PC-3 (cell line): ENCODE measurements at regions not wholly inside any gene's neighbourhood (a gene's known extent, or its start where the extent isn't known, plus 50 kb on each side); places are given as distances from the start of the nearest gene placed in this dataset.
A peak's percentile ranks its signal among the peaks of the same experiment; 100 is the strongest.

Source experiments
- ATAC-seq: fragments of 200-7000 bp; cut with Tn5 transposase; 2 replicates; pipeline ENCODE4 v1.9.1; 2020; ENCODE audit warnings: mild to moderate bottlenecking, moderate library complexity
- BruUV-seq: library from RNA; stranded (reverse); fragments of 400-500 nt; replicated peaks from 2 replicates; lab custom pipeline; 2021; lab: Mats Ljungman, UMichigan
- CTCF ChIA-PET: fragments of 300-600 bp; sonication (Branson Sonifier 250); formaldehyde crosslinking; loops from one replicate; lab custom pipeline; 2022; ENCODE audit warnings: antibody characterized with exemption; lab: Charles Lee
- POLR2A ChIA-PET: fragments of 300-600 bp; sonication (Branson Sonifier 250); formaldehyde crosslinking; loops from one replicate; lab custom pipeline; 2022; ENCODE audit warnings: antibody characterized with exemption; ENCODE audit not compliant: unreplicated experiment; lab: Charles Lee
- DNase-seq: peaks from one replicate; pipeline ENCODE4 v3.0.0-alpha.2; 2015
- H2AFZ ChIP-seq: fragments of 300-600 bp; sonication (generic); 2 replicates; pipeline ENCODE4 v1.6.0; 2016; ENCODE audit warnings: antibody characterized with exemption, low read length
- H3F3A ChIP-seq: fragments of 300-600 bp; sonication (generic); one replicate; pipeline ENCODE4 v1.6.0; 2017; ENCODE audit warnings: antibody characterized with exemption, low read length, control low read depth, mild to moderate bottlenecking; ENCODE audit not compliant: unreplicated experiment
- H3K27ac ChIP-seq: fragments of 300-600 bp; sonication (generic); 2 replicates; pipeline ENCODE4 v1.5.1; 2016; ENCODE audit warnings: mild to moderate bottlenecking, low read length
- H3K27me3 ChIP-seq: fragments of 300-600 bp; sonication (generic); 2 replicates; pipeline ENCODE4 v1.6.1; 2016; ENCODE audit warnings: low read length, mixed read lengths
- H3K36me3 ChIP-seq: fragments of 300-600 bp; sonication (generic); 2 replicates; pipeline ENCODE4 v1.6.1; 2016; ENCODE audit warnings: low read depth, mixed run types, low read length, mixed read lengths
- H3K4me1 ChIP-seq: fragments of 300-600 bp; sonication (generic); 2 replicates; pipeline ENCODE4 v1.5.1; 2016; ENCODE audit warnings: low read length; ENCODE audit not compliant: insufficient read depth
- H3K4me2 ChIP-seq: fragments of 300-600 bp; sonication (generic); 2 replicates; pipeline ENCODE4 v1.6.0; 2016; ENCODE audit warnings: low read length
- H3K4me3 ChIP-seq: fragments of 300-600 bp; sonication (generic); 2 replicates; pipeline ENCODE4 v1.5.1; 2016; ENCODE audit warnings: mild to moderate bottlenecking, low read length, mixed read lengths
- H3K79me2 ChIP-seq: fragments of 300-600 bp; sonication (generic); 2 replicates; pipeline ENCODE4 v1.6.1; 2017; ENCODE audit warnings: low read length, mixed read lengths
- H3K9ac ChIP-seq: fragments of 300-600 bp; sonication (generic); 2 replicates; pipeline ENCODE4 v1.6.0; 2016; ENCODE audit warnings: mild to moderate bottlenecking, low read length
- H3K9me2 ChIP-seq: fragments of 300-600 bp; sonication (generic); replicated peaks from 2 replicates; pipeline ENCODE4 v1.6.1; 2016; ENCODE audit warnings: mixed run types, low read length, mixed read lengths
- H3K9me3 ChIP-seq: fragments of 300-600 bp; sonication (generic); 2 replicates; pipeline ENCODE4 v1.6.1; 2016; ENCODE audit warnings: low read length, mixed read lengths
- H4K20me1 ChIP-seq: fragments of 300-600 bp; sonication (generic); 2 replicates; pipeline ENCODE4 v1.6.1; 2016; ENCODE audit warnings: low read length, mixed read lengths
- CTCF ChIP-seq: fragments of 300-600 bp; sonication (generic); conservative IDR thresholded peaks from 2 replicates; pipeline ENCODE4 v1.5.1; 2017; ENCODE audit warnings: antibody characterized with exemption, low read depth, mild to moderate bottlenecking, low read length
- EZH2 ChIP-seq: fragments of 300-600 bp; sonication (generic); IDR thresholded peaks from one replicate; pipeline ENCODE4 v1.6.1; 2017; ENCODE audit warnings: antibody characterized with exemption, mild to moderate bottlenecking, low read length; ENCODE audit not compliant: unreplicated experiment
- EZH2phosphoT487 ChIP-seq: fragments of 300-600 bp; sonication (generic); IDR thresholded peaks from 2 replicates; pipeline ENCODE4 v1.6.1; 2018; ENCODE audit warnings: mild to moderate bottlenecking, antibody characterized with exemption, low read length, borderline replicate concordance
- intact Hi-C: fragments of 100-400 bp; cut with micrococcal nuclease; formaldehyde crosslinking; loops from 2 replicates; pipeline ENCODE4 v1.9.0; 2023

DNA sequence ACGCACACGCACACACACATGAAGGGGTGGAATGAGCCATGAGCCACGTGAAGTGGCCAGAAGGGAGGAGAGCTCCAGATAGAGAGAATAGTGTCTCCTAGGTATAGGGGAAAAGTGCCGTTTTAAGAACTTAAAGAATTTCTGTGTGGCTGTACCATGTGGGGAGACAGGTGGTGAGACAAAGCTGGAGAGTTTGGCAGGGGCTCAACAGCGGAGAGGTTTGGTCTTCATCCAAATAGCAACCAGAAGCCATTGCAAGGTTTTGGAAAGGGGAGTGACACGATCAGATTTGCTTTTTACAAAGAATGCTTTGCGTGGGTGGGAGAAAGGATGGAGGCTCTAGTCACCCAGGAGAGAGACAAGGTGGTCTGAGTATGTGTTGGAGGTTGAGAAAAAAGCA is 146.0 kb downstream of the IL20RB start:
- H3K4me3 ChIP-seq = no peak overlapping the region
- intact Hi-C loops = no loop called here
- no peaks in the 10 kb centered on the region for H3F3A ChIP-seq
- no peak for ATAC-seq
- no peaks in the 10 kb centered on the region for H3K79me2 ChIP-seq
- peaks cover 37% of the 10 kb centered on the region for H3K27me3 ChIP-seq
- H3K4me1 ChIP-seq = no peaks in the 10 kb centered on the region
- H2AFZ ChIP-seq = no peak overlapping the region
- POLR2A ChIA-PET = no interaction called here
- no peaks in the 10 kb centered on the region for H4K20me1 ChIP-seq
- no peaks in the 10 kb centered on the region for H3K9me2 ChIP-seq
- H3K9me3 ChIP-seq = no peaks in the 10 kb centered on the region
- CTCF ChIA-PET = no interaction called here
- H3K27ac ChIP-seq = no peak overlapping the region
- no peaks in the 10 kb centered on the region; the same call in 1 of the 2 replicates for H3K36me3 ChIP-seq
- DNase-seq = no peak
- no TSS peak for BruUV-seq
- no peak overlapping the region for H3K4me2 ChIP-seq
- TF ChIP-seq EZH2phosphoT487 = no peak
- TF ChIP-seq EZH2 = no peak
- no peak for TF ChIP-seq CTCF
- no peak overlapping the region for H3K9ac ChIP-seq

- intact Hi-C loops = loop anchor here (1.0 kb wide), 2 partner anchors 841 to 866 kb away; no protein-coding TSS in a partner anchor
- ChIA-PET POLR2A (no interaction called here), CTCF (interaction anchor here (1.1 kb wide), 1 partner anchor 866 kb away, joined by 3 read pairs; no protein-coding TSS in a partner anchor)
- H3K4me3 ChIP-seq = no peak overlapping the region
- no peaks in the 10 kb centered on the region for H3K9me3 ChIP-seq
- H3K9me2 ChIP-seq = no peaks in the 10 kb centered on the region
- H3K4me1 ChIP-seq = no peaks in the 10 kb centered on the region
- H3K36me3 ChIP-seq = no peaks in the 10 kb centered on the region; the same call in 1 of the 2 replicates
- H2AFZ ChIP-seq = no peak overlapping the region
- no peaks in the 10 kb centered on the region for H4K20me1 ChIP-seq
- ATAC-seq = peak; percentile 74
- no peaks in the 10 kb centered on the region for H3K79me2 ChIP-seq
- TF ChIP-seq CTCF (peak; percentile 78), EZH2phosphoT487 (no peak), EZH2 (no peak)
- DNase-seq = peak; percentile 75
- no peaks in the 10 kb centered on the region for H3F3A ChIP-seq
- H3K27me3 ChIP-seq = peaks cover 38% of the 10 kb centered on the region
- H3K4me2 ChIP-seq = no peak overlapping the region
- H3K9ac ChIP-seq = no peak overlapping the region
- BruUV-seq = no TSS peak
- no peak overlapping the region for H3K27ac ChIP-seq
Observed at GRCh38 chr3:137105277-137105977, 147.6 kb downstream of the IL20RB start.
